AG04450 (cell line): ENCODE measurements at regions not wholly inside any gene's neighbourhood (a gene's known extent, or its start where the extent isn't known, plus 50 kb on each side); places are given as distances from the start of the nearest gene placed in this dataset.

Experiments used
- CTCF ChIA-PET: fragments of 300-600, 350-600 bp; formaldehyde crosslinking; extraction: SDS; loops from one replicate; lab custom pipeline; 2022; ENCODE audit warnings: antibody characterized with exemption, inconsistent platforms; lab: Charles Lee
- POLR2A ChIA-PET: fragments of 350-600 bp; formaldehyde crosslinking; extraction: SDS; loops from one replicate; lab custom pipeline; 2021; ENCODE audit warnings: antibody characterized with exemption, inconsistent platforms; lab: Yijun Ruan, JAX
- DNase-seq: peaks from one replicate; pipeline ENCODE4 v3.0.0-alpha.2; 2011; ENCODE audit warnings: low read depth, low spot score
- H3K27ac ChIP-seq: one replicate; pipeline ENCODE4 v1.5.1; 2012; ENCODE audit warnings: low read depth, low read length, control low read depth
- H3K27me3 ChIP-seq: one replicate; pipeline ENCODE4 v1.6.0; 2012; ENCODE audit warnings: low read length; ENCODE audit not compliant: control insufficient read depth, insufficient read depth
- H3K4me3 ChIP-seq: 2 replicates; pipeline ENCODE4 v1.5.1; 2011; ENCODE audit warnings: mild to moderate bottlenecking, low read depth, low read length, control low read depth
- H3K9me3 ChIP-seq: 2 replicates; pipeline ENCODE4 v1.5.1; 2012; ENCODE audit warnings: low read length; ENCODE audit not compliant: control insufficient read depth, insufficient read depth
- TF ChIP-seq, protein P1 (sequence below): IDR thresholded peaks from 2 replicates; pipeline ENCODE4 v1.5.1; 2011; ENCODE audit warnings: low read depth, low read length, control low read depth, inconsistent platforms

DNA sequence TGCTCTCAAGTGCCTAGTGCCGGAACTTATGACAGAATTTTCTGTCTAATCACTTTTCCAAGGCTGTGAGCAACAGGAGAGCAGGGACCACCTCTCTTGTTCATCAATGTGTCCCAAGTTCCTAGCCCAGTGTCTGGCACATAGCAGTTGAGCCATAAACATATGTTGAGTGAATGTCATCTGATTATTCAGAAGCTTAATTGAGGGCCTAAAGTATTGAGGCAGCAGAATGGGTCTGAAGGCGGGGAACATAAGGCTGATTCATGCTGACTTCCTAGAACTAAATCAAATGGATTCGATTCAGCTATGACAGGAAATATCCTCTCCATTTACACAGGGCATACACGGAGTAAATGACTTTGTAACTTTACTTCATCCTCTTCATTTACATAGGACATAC lies 438.0 kb upstream of the ZFHX3 start:
- Histone ChIP-seq H3K27ac (no peak overlapping the region), H3K9me3 (peaks cover 6% of the 10 kb centered on the region; the same call in 1 of the 2 replicates), H3K4me3 (no peak overlapping the region), H3K27me3 (no peaks in the 10 kb centered on the region)
- POLR2A ChIA-PET: no interaction called here
- TF ChIP-seq, protein P1, sequence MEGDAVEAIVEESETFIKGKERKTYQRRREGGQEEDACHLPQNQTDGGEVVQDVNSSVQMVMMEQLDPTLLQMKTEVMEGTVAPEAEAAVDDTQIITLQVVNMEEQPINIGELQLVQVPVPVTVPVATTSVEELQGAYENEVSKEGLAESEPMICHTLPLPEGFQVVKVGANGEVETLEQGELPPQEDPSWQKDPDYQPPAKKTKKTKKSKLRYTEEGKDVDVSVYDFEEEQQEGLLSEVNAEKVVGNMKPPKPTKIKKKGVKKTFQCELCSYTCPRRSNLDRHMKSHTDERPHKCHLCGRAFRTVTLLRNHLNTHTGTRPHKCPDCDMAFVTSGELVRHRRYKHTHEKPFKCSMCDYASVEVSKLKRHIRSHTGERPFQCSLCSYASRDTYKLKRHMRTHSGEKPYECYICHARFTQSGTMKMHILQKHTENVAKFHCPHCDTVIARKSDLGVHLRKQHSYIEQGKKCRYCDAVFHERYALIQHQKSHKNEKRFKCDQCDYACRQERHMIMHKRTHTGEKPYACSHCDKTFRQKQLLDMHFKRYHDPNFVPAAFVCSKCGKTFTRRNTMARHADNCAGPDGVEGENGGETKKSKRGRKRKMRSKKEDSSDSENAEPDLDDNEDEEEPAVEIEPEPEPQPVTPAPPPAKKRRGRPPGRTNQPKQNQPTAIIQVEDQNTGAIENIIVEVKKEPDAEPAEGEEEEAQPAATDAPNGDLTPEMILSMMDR: no peak
- no peak for DNase-seq
- CTCF ChIA-PET: interaction anchor here (0.6 kb wide), 1 partner anchor 913 kb away, joined by 3 read pairs; no protein-coding TSS in a partner anchor

GRCh38 chr16:73483934-73484711 lies 436.2 kb upstream of the ZFHX3 start:
- CTCF ChIA-PET: no interaction called here
- TF ChIP-seq, protein P1: no peak
- POLR2A ChIA-PET: no interaction called here
- Histone ChIP-seq H3K27ac (no peak overlapping the region), H3K9me3 (peaks cover 6% of the 10 kb centered on the region; the same call in 1 of the 2 replicates), H3K27me3 (no peaks in the 10 kb centered on the region), H3K4me3 (no peak overlapping the region)
- no peak for DNase-seq

DNA sequence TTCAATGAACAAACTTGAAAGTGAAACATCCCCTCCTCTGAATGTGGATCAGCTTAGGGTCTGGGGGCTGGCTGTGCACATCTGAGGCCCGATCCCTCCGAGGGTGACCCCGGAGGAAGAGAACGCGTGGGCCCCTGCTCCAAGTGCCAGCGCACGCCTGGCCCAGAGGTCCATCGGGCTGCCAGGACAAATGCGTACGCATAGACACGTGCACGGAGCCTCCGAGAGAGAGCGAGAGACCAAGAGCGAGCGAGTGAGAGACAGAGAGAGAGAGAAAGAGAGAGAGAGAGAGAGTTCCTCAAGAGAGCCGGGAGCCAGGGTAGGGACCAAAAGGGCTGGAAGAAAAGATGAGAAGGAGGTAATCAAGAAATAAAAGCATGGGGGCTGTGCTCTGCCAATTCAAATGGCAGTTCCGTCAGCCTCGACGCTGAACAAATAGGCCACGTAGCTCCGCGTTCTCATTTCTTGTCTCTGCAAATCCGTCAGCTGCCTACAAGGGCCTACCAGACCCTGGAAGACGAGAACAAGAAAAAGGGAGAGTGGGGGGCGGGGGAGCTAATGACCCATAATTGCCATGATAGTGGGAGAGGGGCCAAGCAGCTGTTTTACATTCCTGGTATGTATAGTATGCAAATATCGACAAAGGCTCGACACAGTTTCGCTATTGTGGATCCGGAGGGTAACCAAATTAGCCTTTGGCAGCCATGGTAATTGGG lies 435.3 kb upstream of the ZFHX3 start:
- peaks cover 6% of the 10 kb centered on the region; the same call in 1 of the 2 replicates for H3K9me3 ChIP-seq
- H3K27me3 ChIP-seq: no peaks in the 10 kb centered on the region
- TF ChIP-seq, protein P1: no peak
- no peak overlapping the region for H3K27ac ChIP-seq
- ChIA-PET POLR2A (no interaction called here), CTCF (no interaction called here)
- no peak for DNase-seq
- no peak overlapping the region for H3K4me3 ChIP-seq

DNA sequence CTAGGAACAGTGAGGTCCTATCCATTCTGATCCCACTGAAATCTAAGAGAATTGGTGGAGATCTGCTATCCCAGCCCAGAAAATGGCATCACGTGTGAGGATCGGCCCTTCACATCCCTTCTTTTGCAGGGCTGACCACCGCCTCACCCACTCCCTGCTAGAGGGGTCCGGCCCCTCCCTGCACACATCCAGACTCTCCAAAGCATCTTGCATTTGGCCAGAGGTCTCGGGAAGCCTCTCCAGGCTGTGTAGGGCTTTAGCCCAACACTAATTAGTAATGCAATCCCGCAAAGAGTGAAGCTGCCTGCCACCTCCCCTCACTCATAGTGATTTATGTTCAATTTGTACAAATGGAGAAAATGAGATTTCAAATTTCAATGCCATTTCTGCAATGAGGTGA lies 434.4 kb upstream of the ZFHX3 start:
- Histone ChIP-seq H3K27me3 (no peaks in the 10 kb centered on the region), H3K4me3 (no peak overlapping the region), H3K27ac (no peak overlapping the region), H3K9me3 (peaks cover 6% of the 10 kb centered on the region; the same call in 1 of the 2 replicates)
- TF ChIP-seq, protein P1: no peak
- ChIA-PET POLR2A (no interaction called here), CTCF (no interaction called here)
- DNase-seq: no peak

DNA sequence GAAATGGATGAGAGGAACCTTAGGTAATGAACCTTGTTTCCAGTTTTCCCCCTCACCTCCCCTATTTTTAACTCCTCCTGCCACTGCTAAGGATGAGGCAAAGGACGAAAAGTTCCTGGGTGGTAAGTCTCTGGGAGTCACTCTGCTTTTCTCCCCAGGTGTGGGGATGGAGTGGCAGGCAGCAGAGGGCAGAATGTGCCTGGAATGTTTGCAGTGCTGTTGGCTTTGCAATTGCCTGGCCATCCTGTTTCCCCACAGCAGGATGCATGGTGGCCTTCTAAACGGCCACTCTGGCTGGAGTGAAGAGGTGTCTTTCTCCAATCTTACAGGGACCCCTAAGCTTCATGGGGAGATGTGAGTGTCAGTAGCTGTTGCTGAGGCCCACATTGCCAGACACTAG lies 432.5 kb upstream of the ZFHX3 start:
- H3K27me3 ChIP-seq: no peaks in the 10 kb centered on the region
- H3K9me3 ChIP-seq: peaks cover 6% of the 10 kb centered on the region; the same call in 1 of the 2 replicates
- no peak overlapping the region for H3K27ac ChIP-seq
- POLR2A ChIA-PET: no interaction called here
- CTCF ChIA-PET: no interaction called here
- TF ChIP-seq, protein P1: no peak
- no peak for DNase-seq
- H3K4me3 ChIP-seq: no peak overlapping the region
